Right hindlimb (tissue), 1 donor: ENCODE measurements at regions not wholly inside any gene's neighbourhood (a gene's known extent, or its start where the extent isn't known, plus 50 kb on each side); places are given as distances from the start of the nearest gene placed in this dataset.
"Not testable (repeated sequence)": the region's sequence is repeated elsewhere in the genome, so short reads cannot be mapped to it uniquely, and the experiment has no call there.

ENCODE experiments used
- DNase-seq: peaks from one replicate; pipeline ENCODE4 v3.0.0-alpha.2; 2018

DNA sequence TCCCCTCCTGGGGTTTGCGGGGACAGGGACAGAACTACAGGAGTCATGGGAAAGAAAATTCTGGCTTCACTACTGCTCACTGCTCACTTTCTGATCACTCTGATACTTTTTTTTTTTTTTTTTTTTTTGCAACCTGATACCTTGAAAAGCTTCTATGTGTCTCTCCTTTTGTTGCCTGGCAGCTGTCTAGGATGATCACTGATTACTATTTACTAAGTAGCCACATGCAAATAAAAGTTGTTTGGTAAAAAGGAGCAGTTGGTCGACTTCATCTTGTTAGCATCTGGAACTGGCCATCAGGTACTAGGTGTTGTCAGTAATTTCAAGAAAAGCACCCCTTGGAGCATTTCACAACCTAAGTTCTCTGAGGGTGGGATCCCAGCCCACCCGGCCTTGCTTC is 74.9 kb upstream of the MTLN start:
- DNase-seq = not testable (repeated sequence)

DNA sequence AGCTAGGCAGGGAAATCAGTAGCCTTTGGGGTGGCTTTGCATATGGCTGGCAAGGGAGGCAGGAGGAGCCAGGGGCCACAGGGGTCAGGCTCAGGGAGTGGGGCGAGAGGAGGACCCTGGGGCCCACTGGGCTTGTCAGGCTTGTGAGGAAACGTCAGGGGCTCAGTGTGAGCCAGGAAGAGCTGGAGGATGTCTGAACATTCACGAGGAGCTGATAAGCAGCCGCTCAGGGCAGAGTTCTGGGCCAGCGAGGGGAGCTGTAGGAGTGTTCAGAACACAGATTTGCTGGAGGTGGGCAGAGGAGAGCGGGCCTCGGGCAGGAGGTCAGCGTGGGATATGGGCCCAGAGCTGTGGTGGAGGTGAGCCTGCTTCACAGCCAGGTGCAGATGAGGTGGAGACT is 72.7 kb upstream of the MTLN start:
- not testable (repeated sequence) for DNase-seq

DNA sequence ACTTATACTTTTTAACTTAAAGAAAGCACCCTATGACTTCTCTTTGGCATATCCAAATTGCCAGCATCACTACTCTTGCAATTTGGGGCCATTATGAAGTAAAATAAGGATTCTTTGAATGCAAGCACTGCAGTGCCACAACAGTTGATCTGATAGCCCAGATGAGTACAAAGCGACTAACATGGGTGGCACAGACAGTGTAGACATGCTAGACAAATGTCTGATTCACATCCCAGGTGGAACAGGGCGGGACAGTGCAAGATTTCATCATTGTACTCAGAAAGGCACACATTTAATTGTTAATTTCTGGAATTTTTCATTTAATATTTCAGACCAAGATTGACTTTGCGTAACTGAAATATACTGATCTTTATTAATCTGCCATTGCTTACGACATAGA is 68.5 kb upstream of the MTLN start:
- not testable (repeated sequence) for DNase-seq

DNA sequence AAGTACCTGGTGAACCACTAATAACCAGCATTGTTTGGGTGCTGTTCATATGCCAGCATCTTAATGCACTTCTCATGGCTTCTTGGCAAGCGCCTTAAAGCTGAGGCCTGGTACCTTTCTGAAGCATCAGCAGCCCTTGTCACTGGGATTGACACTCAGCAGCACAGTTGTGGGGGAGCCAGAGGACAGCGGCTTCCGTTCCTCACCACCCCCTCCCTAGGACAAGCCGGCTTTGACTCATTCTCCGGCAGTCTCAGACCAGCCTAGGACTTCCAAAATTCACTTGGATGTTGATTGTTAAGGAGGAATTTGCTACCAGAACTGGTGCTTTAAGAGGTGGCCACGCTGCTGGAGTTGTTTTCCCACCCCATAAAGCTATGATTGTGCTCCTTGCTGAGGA is 64.7 kb upstream of the MTLN start:
- DNase-seq = not testable (repeated sequence)

DNA sequence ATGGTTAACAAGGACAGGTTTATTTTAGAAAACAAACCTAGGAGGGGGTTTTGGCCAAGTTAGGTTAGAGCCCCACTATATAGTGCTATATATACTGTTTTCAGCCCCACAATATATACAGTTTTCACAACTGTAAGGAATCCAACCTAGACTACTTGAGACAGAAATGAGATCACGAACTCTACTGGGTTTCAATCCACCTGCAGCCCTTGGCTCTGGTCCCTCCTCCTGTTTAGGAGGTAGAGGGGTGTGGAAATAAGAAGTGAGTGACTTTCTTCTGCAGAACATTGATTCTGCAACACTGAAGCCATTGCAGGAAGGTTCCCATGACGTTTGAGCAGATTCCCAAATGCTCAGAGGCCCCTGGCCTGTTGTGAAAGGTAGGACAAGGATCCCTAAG is 63.7 kb upstream of the MTLN start:
- not testable (repeated sequence) for DNase-seq

DNA sequence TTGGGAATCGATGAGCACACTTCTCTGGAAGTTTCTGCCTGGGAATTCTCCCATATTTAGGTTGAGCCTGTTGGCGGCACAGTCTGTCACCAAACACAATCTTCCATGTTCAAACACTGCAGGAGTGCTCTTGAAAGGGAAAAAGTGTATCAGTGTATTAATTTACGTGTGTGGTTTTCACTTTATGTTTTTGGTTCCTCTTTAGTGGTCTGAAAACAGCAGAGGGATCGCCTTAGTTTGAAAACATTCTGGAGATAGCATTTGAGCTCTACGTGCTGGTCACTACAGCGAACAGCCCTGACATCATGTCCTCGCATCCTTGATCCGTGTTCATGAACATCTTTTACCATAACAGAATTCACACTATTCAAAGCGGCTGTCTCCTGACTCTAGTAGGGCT is 57.3 kb upstream of the MTLN start:
- not testable (repeated sequence) for DNase-seq

- DNase-seq = not testable (repeated sequence)
Measured at GRCh38 chr2:110267828-110268407, 55.6 kb upstream of the MTLN start.

- not testable (repeated sequence) for DNase-seq
Measured at GRCh38 chr2:110264804-110265203, 52.5 kb upstream of the MTLN start.

- DNase-seq = not testable (repeated sequence)
Measured at GRCh38 chr2:110264076-110264681, 51.8 kb upstream of the MTLN start.

DNA sequence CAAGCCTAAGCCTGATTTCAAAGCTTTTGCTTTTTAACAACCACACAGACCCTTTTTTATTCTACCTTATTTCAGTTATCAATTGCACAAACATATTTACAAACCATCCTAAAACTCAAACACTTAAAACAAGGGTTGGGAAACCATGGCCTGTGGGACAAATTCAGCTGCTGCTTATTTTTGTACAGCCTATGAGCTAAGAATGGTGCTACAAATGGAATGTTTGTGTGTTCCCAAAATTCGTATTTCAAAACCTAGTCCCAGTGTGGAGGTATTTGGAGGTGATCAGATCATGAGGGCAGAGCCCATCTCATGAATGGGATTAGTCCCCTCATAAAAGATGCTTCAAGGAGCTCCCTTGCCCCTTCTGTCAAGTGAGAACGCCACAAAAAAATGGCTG is 51.1 kb upstream of the MTLN start:
- not testable (repeated sequence) for DNase-seq
